Brain microvascular endothelial cell (primary cell): ENCODE measurements at regions not wholly inside any gene's neighbourhood (a gene's known extent, or its start where the extent isn't known, plus 50 kb on each side); places are given as distances from the start of the nearest gene placed in this dataset.

Source experiments
- DNase-seq: peaks from one replicate; pipeline ENCODE4 v3.0.0-alpha.2; 2020
- H3K27ac ChIP-seq: fragments of 250-450 bp; sonication (Bioruptor Pico); 2 replicates; pipeline ENCODE4 v1.5.1; 2020; ENCODE audit warnings: mild to moderate bottlenecking, moderate library complexity
- H3K27me3 ChIP-seq: fragments of 250-450 bp; sonication (Bioruptor Pico); replicated peaks from 2 replicates; pipeline ENCODE4 v1.5.1; 2020; ENCODE audit warnings: mild to moderate bottlenecking
- H3K36me3 ChIP-seq: fragments of 250-450 bp; sonication (Bioruptor Pico); replicated peaks from 2 replicates; pipeline ENCODE4 v1.5.1; 2020; ENCODE audit warnings: mild to moderate bottlenecking
- H3K4me3 ChIP-seq: 2 replicates; pipeline ENCODE4 v1.5.1; 2011; ENCODE audit warnings: low read depth, mild to moderate bottlenecking, control low read depth, low read length, moderate library complexity
- CTCF ChIP-seq: IDR thresholded peaks from 2 replicates; pipeline ENCODE4 v1.5.1; 2011; ENCODE audit warnings: low read depth, mild to moderate bottlenecking, moderate library complexity, low read length, control low read depth, inconsistent platforms; ENCODE audit errors: missing control alignments
- in situ Hi-C: cut with HindIII; loops from 2 replicates; pipeline ENCODE4 v1.10.0; 2017; ENCODE audit warnings: low sequenced_read_pairs, low pct_ligation_motif_present

GRCh38 chr2:8000870-8001269 is 681.0 kb upstream of the ID2 start:
- in situ Hi-C loops: no loop called here
- Histone ChIP-seq H3K27me3 (no peaks in the 10 kb centered on the region), H3K27ac (no peak overlapping the region), H3K36me3 (no peaks in the 10 kb centered on the region), H3K4me3 (no peak overlapping the region)
- peak; percentile 51 for TF ChIP-seq CTCF
- DNase-seq: no peak

- Histone ChIP-seq H3K4me3 (no peak overlapping the region), H3K27me3 (no peaks in the 10 kb centered on the region), H3K27ac (peak overlapping the region; percentile 26), H3K36me3 (no peaks in the 10 kb centered on the region)
- peak; percentile 47 for DNase-seq
- in situ Hi-C loops: no loop called here
- TF ChIP-seq CTCF: no peak
Observed at GRCh38 chr2:8002765-8003393, 679.0 kb upstream of the ID2 start.

DNA sequence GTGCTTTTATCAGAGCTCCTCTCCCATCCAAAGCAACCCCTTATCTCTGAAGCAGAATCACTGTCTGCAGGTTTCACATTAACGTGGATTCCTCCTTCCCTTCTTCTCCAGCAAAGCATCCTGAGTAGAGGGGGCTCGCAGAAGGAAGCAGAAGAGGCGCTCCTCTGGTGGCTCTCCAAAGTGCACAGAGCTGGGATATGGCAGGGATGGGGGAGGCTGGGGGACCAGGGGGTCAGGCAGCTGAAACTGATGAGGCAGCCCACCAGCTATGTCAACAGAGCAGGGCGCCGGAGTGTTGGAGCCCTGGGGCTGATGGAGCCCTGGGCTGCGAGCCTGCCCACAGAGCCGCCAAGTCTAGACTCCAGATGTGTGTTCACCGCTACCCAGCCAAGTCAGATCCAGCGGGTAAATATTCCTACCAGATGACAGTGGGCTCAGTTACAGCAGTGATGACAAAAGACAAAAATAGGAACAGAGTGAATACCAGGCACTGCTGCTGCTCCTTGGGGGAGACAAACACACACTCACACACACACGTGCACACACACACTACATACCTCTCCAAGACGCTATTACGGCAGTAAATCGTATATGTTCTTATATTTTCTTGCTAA is 678.3 kb upstream of the ID2 start:
- peak overlapping the region; percentile 47 for H3K27ac ChIP-seq
- H3K27me3 ChIP-seq: no peaks in the 10 kb centered on the region
- TF ChIP-seq CTCF: no peak
- no peaks in the 10 kb centered on the region for H3K36me3 ChIP-seq
- H3K4me3 ChIP-seq: no peak overlapping the region
- peak; percentile 60 for DNase-seq
- in situ Hi-C loops: no loop called here

DNA sequence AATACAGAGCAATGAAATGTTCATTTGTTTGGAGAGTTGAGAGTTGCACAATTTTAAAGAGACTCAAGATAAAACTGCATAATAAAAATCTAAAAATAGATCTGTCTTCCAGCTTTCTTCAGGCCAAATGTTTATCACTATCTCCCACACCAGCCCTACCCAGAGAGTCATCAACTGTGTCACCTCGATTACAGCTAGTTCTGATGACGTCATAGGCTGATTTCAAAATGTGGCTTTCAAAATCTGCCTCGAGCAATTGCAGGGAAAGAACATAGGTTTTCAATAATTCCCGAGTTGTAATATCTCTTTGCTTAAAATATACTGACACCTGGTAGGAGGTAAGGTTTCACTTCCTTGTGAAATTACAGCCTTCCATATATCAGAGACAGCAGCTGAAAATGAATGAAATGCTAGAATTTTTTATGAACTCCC is 677.6 kb upstream of the ID2 start:
- H3K36me3 ChIP-seq: no peaks in the 10 kb centered on the region
- H3K4me3 ChIP-seq: no peak overlapping the region
- no peak for TF ChIP-seq CTCF
- in situ Hi-C loops: no loop called here
- DNase-seq: peak; percentile 77
- peak overlapping the region; percentile 47 for H3K27ac ChIP-seq
- H3K27me3 ChIP-seq: no peaks in the 10 kb centered on the region

GRCh38 chr2:8006181-8006580 is 675.7 kb upstream of the ID2 start:
- H3K27me3 ChIP-seq: no peaks in the 10 kb centered on the region
- in situ Hi-C loops: no loop called here
- no peak overlapping the region for H3K4me3 ChIP-seq
- no peaks in the 10 kb centered on the region for H3K36me3 ChIP-seq
- no peak for DNase-seq
- TF ChIP-seq CTCF: no peak
- H3K27ac ChIP-seq: no peak overlapping the region

DNA sequence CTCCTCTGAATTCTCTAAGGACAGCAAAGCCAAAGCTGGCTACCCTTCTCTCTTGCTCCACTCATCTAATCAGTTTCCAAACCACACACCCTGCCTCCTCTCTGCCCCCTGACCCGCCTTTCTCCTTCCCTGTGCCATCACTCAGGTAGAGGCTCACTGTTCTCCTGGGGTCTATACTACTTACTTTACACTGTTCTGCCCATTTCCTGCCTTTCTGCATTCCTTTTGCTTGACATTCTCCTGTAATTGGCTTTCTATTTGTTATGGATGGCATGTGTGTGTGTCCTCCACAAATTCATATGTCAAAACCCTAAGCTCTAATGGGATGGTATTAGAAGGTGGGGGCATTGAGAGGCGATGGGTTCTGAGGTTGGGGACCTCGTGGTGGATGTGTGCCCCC is 675.2 kb upstream of the ID2 start:
- no peak overlapping the region for H3K27ac ChIP-seq
- no peaks in the 10 kb centered on the region for H3K27me3 ChIP-seq
- in situ Hi-C loops: no loop called here
- H3K4me3 ChIP-seq: no peak overlapping the region
- no peak for TF ChIP-seq CTCF
- DNase-seq: no peak
- no peaks in the 10 kb centered on the region for H3K36me3 ChIP-seq
